GM18508 (cell line): ENCODE measurements at regions not wholly inside any gene's neighbourhood (a gene's known extent, or its start where the extent isn't known, plus 50 kb on each side); places are given as distances from the start of the nearest gene placed in this dataset.

Source experiments
- ATAC-seq: cut with Tn5 transposase; IDR thresholded peaks from one replicate; pipeline ENCODE4 v1.9.1; 2021; ENCODE audit warnings: moderate number of reproducible peaks; ENCODE audit not compliant: insufficient read depth, unreplicated experiment

- ATAC-seq: no peak
These were observed 455.6 kb downstream of the TBL1XR1 start for GRCh38 chr3:176741664-176742047.

DNA sequence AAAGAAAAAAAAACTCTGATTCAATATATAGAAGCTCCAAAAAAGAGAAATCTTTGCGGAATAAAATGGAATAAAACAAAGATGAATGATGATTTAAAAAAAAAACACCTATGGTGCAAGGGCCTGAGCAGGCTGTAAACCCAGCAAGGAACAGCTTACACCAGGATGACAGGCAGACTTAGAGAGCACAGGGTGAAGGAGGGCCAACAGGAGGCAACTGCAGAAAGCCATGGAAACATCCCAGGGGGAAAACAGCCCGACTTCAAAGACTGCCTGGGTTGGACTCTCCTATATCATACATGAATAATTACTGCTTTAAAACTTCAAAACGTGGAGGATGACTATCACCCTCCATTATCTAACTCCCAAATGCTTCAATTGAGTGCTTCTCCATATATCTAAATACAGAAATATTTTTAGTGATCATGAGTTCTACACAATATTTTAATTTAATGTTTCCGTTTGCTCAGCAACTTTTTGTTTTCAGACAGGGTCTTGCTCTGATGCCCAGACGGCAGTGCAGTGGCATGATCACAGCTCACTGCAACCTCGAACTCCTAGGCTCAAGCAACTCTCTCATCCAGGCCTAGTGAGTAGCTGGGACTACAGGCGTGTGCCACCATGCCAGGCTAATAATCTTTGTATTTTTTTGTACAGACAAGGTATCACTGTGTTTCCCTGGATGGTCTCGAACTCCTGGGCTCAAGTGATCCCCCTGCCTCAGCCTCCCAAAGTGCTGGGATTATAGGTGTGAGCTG is 456.2 kb downstream of the TBL1XR1 start:
- no peak for ATAC-seq

- ATAC-seq: no peak
These were observed 458.1 kb downstream of the TBL1XR1 start for GRCh38 chr3:176739159-176739558.

DNA sequence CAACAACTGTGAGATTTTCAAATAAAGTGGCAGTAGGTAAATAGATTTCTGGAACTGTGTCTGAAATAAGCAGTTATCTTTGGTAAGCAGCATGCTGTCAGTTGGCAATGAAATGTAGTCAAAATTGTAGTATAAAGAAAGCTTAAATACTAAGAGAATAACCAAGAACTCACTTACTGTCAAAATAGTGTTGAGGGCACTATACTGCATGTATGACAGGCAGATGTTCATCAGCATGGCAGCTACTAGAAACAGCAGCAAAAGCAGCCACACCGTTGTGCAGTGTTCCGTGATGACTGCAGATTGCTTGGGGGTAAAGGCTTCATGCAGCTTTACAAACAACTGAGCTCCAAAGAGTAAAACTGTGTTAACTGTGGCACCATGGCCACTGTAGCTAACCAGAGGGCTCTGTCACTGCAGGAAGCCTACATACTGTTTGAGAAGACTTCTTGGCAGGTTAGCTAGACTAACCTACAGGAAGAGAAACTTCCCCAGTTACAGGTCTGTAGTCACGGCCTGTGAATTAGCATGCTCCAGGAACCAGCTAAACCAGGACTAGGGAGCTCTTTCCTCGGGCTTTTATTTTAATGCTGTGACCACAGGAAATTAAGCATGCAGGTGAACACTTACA is 459.7 kb downstream of the TBL1XR1 start:
- no peak for ATAC-seq

DNA sequence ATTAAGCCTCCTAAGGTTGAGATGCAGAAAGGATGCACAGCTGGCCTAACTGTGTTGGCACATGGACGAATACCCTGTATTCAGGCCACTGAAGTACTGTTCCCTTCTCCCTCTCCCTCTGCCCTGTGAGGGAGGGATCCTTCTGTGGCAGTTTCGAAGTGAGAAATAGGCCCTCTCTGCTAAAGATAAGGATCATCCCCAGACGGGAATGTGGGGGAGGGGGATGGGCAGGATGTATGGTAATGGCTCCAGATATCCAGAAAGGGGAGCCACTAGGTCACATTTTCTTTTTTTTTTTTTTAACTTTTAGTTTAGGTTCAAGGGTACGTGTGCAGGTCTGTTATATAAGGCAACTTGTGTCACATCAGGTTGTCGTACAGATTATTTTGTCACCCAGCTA is 463.1 kb downstream of the TBL1XR1 start:
- ATAC-seq: no peak

GRCh38 chr3:176724394-176724759 is 472.9 kb downstream of the TBL1XR1 start:
- ATAC-seq: no peak

GRCh38 chr3:176723758-176724393 is 473.4 kb downstream of the TBL1XR1 start:
- ATAC-seq: no peak

GRCh38 chr3:176714034-176714433 is 483.2 kb downstream of the TBL1XR1 start:
- ATAC-seq: no peak

GRCh38 chr3:176712191-176712590 is 485.1 kb downstream of the TBL1XR1 start:
- no peak for ATAC-seq

GRCh38 chr3:176699288-176699687 is 498.0 kb downstream of the TBL1XR1 start:
- ATAC-seq: no peak

- no peak for ATAC-seq
These were observed 499.9 kb downstream of the TBL1XR1 start for GRCh38 chr3:176697284-176697889.

- ATAC-seq: no peak
These were observed 500.5 kb downstream of the TBL1XR1 start for GRCh38 chr3:176696816-176697215.

GRCh38 chr3:176692966-176693785 is 504.1 kb downstream of the TBL1XR1 start:
- ATAC-seq: no peak

DNA sequence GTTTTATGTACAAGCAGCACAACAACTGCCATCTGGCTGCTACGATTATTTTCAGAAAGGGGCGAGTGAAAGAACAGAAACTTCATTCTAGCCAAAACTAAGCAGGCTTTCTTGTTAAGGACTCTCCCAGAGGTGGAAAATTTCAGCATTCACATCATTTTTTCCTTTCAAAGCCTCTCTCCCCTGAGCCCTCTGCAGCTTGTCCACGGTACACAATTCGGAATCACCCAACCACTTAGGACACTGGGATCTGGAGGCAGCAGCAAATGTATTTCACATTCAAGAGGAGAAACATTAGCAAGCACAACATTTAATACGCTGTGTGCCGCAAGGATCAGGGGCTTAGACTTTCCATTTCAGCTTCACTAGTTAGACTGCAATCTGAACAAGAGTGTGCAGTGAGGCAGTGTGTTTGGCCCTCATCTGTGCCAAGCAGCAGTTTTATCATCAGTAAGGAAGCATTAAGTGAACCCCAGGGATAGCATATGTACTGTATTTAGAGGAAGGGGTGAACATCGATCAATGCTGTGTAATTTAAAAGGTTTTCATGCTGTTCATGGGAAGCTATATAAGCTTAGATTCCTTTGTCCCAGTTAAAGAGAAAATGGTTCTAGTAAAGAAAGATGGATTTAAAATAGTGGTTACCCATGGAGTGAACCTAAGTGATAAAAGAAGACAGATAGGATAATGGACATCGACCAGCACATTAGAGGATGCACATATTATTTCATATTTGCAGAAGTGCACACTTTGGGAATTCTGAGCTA is 504.9 kb downstream of the TBL1XR1 start:
- ATAC-seq: no peak

- ATAC-seq: no peak
These were observed 507.0 kb downstream of the TBL1XR1 start for GRCh38 chr3:176690083-176690869.

- no peak for ATAC-seq
These were observed 509.5 kb downstream of the TBL1XR1 start for GRCh38 chr3:176687754-176688153.

GRCh38 chr3:176683382-176683781 is 513.9 kb downstream of the TBL1XR1 start:
- no peak for ATAC-seq

DNA sequence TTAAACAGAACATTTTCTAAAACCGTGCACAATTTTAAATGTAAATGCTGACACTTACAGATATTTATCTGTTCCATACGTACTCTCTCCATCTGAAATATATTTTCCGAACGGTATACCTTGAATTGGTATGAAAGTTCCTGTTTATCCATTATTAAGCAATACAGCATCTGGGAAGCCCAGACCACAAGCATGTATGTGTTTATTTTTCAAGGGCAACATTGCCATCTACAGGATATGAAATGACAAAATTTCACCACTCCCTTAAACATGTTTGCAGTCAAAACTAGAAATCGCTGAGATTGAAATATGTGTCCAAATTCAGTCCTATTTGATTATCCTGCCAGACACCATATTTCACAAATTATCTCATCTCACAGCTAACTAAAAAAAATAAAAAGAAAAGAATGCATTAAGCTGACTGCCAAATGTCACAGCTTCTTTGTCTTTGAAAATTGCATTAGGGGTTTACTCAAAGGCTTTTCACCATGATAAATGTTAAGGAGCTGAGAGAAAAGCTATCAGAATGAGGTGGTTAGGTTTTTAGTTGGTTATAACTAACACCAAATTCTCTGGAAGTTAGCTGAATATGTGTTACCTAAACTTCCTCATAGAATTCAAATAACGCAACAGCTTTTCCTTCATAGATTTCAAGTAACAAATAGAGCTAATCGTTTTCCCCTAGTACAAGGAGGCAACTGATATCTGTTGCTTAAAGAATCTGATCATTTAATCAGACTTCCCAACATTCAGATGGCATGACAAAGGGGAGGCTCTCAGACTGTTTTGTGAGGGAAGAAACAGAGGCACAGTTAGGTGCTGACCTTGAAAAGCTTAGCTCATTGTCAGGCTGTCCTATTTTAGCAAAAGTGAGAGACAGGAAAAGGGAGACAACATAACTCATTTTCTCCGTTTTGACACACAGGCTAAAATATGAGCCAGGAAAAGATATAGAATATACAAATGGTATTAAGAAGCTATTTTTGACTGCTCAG is 533.1 kb downstream of the TBL1XR1 start:
- no peak for ATAC-seq
